ENCODE measurements at regions not wholly inside any gene's neighbourhood (a gene's known extent, or its start where the extent isn't known, plus 50 kb on each side); places are given as distances from the start of the nearest gene placed in this dataset.

GRCh38 chr4:4593596-4594284 is 51.9 kb upstream of the STX18 start:
- no peak overlapping the region for H3K27ac Mint-ChIP-seq
- H3K9me3 Mint-ChIP-seq = peaks cover 0 to 4% of the 10 kb centered on the region in 2 donors
- DNase-seq (no peak), ATAC-seq (replicated peaks) (no peak)
- H3K36me3 Mint-ChIP-seq (ENCODE audit: insufficient read depth) = peaks cover 4% of the 10 kb centered on the region
- no peaks in the 10 kb centered on the region for H3K27me3 Mint-ChIP-seq
- no peak overlapping the region for H3K4me3 Mint-ChIP-seq
- no peaks in the 10 kb centered on the region for H3K4me1 Mint-ChIP-seq (ENCODE audit: low read depth in 2 of 2)

DNA sequence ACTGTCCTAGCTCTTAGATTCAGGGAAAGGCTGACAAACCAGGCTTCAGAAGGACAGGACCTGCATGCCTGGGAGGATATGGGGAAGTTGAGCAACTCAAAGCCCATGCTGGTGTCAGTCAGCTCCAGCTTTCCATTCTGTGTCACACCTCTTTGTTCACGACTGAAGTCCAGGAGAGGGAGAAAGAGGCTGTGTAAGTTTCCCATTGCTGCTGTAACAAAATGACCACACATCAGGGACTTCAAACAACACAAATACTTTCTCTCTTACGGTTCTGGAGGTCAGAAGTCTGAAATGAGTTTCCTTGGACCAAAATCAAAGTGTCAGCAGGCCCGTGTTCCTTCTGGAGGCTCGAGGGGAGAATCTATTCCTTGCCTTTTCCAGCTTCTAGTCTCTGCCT is 50.6 kb upstream of the STX18 start:
- H3K4me3 Mint-ChIP-seq = no peak overlapping the region

More for the DNA sequence above, 50.6 kb upstream of the STX18 start:
- Mint-ChIP-seq H3K27me3 (no peaks in the 10 kb centered on the region), H3K4me1 (ENCODE audit: low read depth in 2 of 2) (no peaks in the 10 kb centered on the region), H3K36me3 (ENCODE audit: insufficient read depth) (peaks cover 4% of the 10 kb centered on the region), H3K27ac (no peak overlapping the region), H3K9me3 (peaks cover 0 to 4% of the 10 kb centered on the region in 2 donors)
- no peak for DNase-seq
- no peak for ATAC-seq (replicated peaks)
